GM12878 (cell line): ENCODE measurements at regions not wholly inside any gene's neighbourhood (a gene's known extent, or its start where the extent isn't known, plus 50 kb on each side); places are given as distances from the start of the nearest gene placed in this dataset.

Experiments
- ATAC-seq: fragments of 200-7000 bp; cut with Tn5 transposase; 3 replicates; pipeline ENCODE4 v1.9.1; 2020; ENCODE audit warnings: mild to moderate bottlenecking, moderate library complexity
- BruUV-seq: library from RNA; stranded (reverse); fragments of 400-500 nt; replicated peaks from 2 replicates; lab custom pipeline; 2021; lab: Mats Ljungman, UMichigan
- CTCF ChIA-PET: fragments of 300-600 bp; sonication (Branson Sonifier 250); formaldehyde crosslinking; extraction: SDS; loops from one replicate; lab custom pipeline; 2021; ENCODE audit warnings: inconsistent platforms; lab: Yijun Ruan, JAX
- POLR2A ChIA-PET: fragments of 350-600 bp; formaldehyde crosslinking; extraction: SDS; loops from one replicate; lab custom pipeline; 2021; ENCODE audit warnings: inconsistent platforms; lab: Charles Lee
- RAD21 ChIA-PET: fragments of 300-600 bp; sonication (Branson Sonifier 250); formaldehyde crosslinking; loops from one replicate; lab custom pipeline; 2023; ENCODE audit warnings: antibody characterized with exemption; ENCODE audit not compliant: unreplicated experiment; lab: Charles Lee
- SMC1A ChIA-PET: fragments of 300-600 bp; sonication (Branson Sonifier 250); formaldehyde crosslinking; loops from one replicate; lab custom pipeline; 2023; ENCODE audit not compliant: unreplicated experiment, uncharacterized antibody; lab: Charles Lee
- DNase-seq: peaks from one replicate; pipeline ENCODE4 v3.0.0-alpha.2; 2011; ENCODE audit warnings: low read depth, low spot score
- FAIRE-seq: peaks from 3 replicates; lab custom pipeline; 2011; peaks lifted over from hg19 to GRCh38; lab: Jason Lieb, UNC
- H2AFZ ChIP-seq: 2 replicates; pipeline ENCODE4 v1.6.0; 2011; ENCODE audit warnings: low read depth, low read length, control low read depth; ENCODE audit not compliant: control insufficient read depth
- H3K27ac ChIP-seq: 2 replicates; pipeline ENCODE4 v1.5.1; 2011; ENCODE audit warnings: control low read depth; ENCODE audit not compliant: control insufficient read depth, insufficient read depth
- H3K27me3 ChIP-seq, 2 experiments: replicated peaks in 1 of 2; 2 replicates each; pipeline versions ENCODE4 v1.6.0 to v1.6.1; 2011; ENCODE audit warnings: low read length in 1 of 2; ENCODE audit not compliant: control insufficient read depth in 2 of 2, insufficient read depth in 2 of 2
- H3K36me3 ChIP-seq, 2 experiments: 2 replicates each; pipeline ENCODE4 v1.5.1; 2011; ENCODE audit warnings: low read length in 1 of 2; ENCODE audit not compliant: control insufficient read depth in 2 of 2, insufficient read depth in 2 of 2
- H3K4me1 ChIP-seq: 2 replicates; pipeline ENCODE4 v1.6.1; 2011; ENCODE audit warnings: mild to moderate bottlenecking, low read length, moderate library complexity, mixed read lengths; ENCODE audit not compliant: control insufficient read depth, insufficient read depth
- H3K4me2 ChIP-seq: 2 replicates; pipeline ENCODE4 v1.6.0; 2011; ENCODE audit warnings: control low read depth; ENCODE audit not compliant: control insufficient read depth, insufficient read depth
- H3K4me3 ChIP-seq: fragments of 200-600 bp; sonication (generic); 2 replicates; pipeline ENCODE4 v1.5.1; 2016
- H3K79me2 ChIP-seq: 2 replicates; pipeline ENCODE4 v1.6.0; 2011; ENCODE audit warnings: low read length; ENCODE audit not compliant: control insufficient read depth, insufficient read depth
- H3K9ac ChIP-seq: 2 replicates; pipeline ENCODE4 v1.8.0; 2011; ENCODE audit warnings: low read length, control low read depth, mixed read lengths; ENCODE audit not compliant: control insufficient read depth, insufficient read depth
- H3K9me3 ChIP-seq: replicated peaks from 3 replicates; pipeline ENCODE4 v1.5.1; 2011; ENCODE audit warnings: mild to moderate bottlenecking, low read length; ENCODE audit not compliant: control insufficient read depth, insufficient read depth
- H4K20me1 ChIP-seq: 2 replicates; pipeline ENCODE4 v1.6.0; 2011; ENCODE audit not compliant: control insufficient read depth, insufficient read depth
- BMI1 ChIP-seq: fragments of 450-650 bp; IDR thresholded peaks from 2 replicates; pipeline ENCODE4 v1.6.1; 2016; ENCODE audit warnings: mild to moderate bottlenecking, moderate library complexity, borderline replicate concordance
- DPF2 ChIP-seq: fragments of 450-650 bp; IDR thresholded peaks from 2 replicates; pipeline ENCODE4 v1.6.1; 2017; ENCODE audit warnings: mild to moderate bottlenecking
- FOXK2 ChIP-seq: fragments of 450-650 bp; IDR thresholded peaks from 2 replicates; pipeline ENCODE4 v1.6.1; 2017; ENCODE audit warnings: mild to moderate bottlenecking, moderate library complexity
- MEF2B ChIP-seq: fragments of 450-650 bp; IDR thresholded peaks from 2 replicates; pipeline ENCODE4 v1.6.1; 2018; ENCODE audit warnings: mild to moderate bottlenecking, moderate library complexity; ENCODE audit not compliant: partially characterized antibody, poor library complexity, severe bottlenecking
- MTA3 ChIP-seq: IDR thresholded peaks from 2 replicates; pipeline ENCODE4 v1.6.1; 2012; ENCODE audit warnings: low read length, inconsistent platforms, borderline replicate concordance
- NR2C1 ChIP-seq: fragments of 450-650 bp; IDR thresholded peaks from 2 replicates; pipeline ENCODE4 v1.6.1; 2017; ENCODE audit warnings: antibody characterized with exemption, mild to moderate bottlenecking, moderate library complexity
- PKNOX1 ChIP-seq: fragments of 450-650 bp; IDR thresholded peaks from 2 replicates; pipeline ENCODE4 v1.6.1; 2016; ENCODE audit warnings: mild to moderate bottlenecking
- SP1 ChIP-seq: IDR thresholded peaks from one replicate; pipeline ENCODE4 v1.6.1; 2011; ENCODE audit warnings: low read depth, low read length
- WGBS: methylation state at CpG from one replicate; pipeline ENCODE4 v1.1.6; 2016; ENCODE audit warnings: low lambda C conversion rate; ENCODE audit not compliant: insufficient replicate concordance, insufficient coverage; ENCODE audit errors: missing lambda C conversion rate; 5-methylcytosine and 5-hydroxymethylcytosine counted together
- in situ Hi-C: fragments of 300-500 bp; cut with MboI; formaldehyde crosslinking; loops from 9 replicates; pipeline ENCODE4 v1.14.3; 2018; ENCODE audit warnings: mixed read lengths
- intact Hi-C: fragments of 100-400 bp; cut with micrococcal nuclease; formaldehyde crosslinking; loops from one replicate; pipeline ENCODE4 v1.14.2; 2022; ENCODE audit not compliant: unreplicated experiment
- TF ChIP-seq, protein P1 (sequence below): fragments of 150-350 bp; IDR thresholded peaks from 2 replicates; pipeline ENCODE4 v1.6.1; 2016; ENCODE audit warnings: low read depth, low read length

- TF ChIP-seq PKNOX1 (no peak), BMI1 (no peak), MTA3 (no peak), MEF2B (no peak), FOXK2 (no peak)
- TF ChIP-seq, protein P1, sequence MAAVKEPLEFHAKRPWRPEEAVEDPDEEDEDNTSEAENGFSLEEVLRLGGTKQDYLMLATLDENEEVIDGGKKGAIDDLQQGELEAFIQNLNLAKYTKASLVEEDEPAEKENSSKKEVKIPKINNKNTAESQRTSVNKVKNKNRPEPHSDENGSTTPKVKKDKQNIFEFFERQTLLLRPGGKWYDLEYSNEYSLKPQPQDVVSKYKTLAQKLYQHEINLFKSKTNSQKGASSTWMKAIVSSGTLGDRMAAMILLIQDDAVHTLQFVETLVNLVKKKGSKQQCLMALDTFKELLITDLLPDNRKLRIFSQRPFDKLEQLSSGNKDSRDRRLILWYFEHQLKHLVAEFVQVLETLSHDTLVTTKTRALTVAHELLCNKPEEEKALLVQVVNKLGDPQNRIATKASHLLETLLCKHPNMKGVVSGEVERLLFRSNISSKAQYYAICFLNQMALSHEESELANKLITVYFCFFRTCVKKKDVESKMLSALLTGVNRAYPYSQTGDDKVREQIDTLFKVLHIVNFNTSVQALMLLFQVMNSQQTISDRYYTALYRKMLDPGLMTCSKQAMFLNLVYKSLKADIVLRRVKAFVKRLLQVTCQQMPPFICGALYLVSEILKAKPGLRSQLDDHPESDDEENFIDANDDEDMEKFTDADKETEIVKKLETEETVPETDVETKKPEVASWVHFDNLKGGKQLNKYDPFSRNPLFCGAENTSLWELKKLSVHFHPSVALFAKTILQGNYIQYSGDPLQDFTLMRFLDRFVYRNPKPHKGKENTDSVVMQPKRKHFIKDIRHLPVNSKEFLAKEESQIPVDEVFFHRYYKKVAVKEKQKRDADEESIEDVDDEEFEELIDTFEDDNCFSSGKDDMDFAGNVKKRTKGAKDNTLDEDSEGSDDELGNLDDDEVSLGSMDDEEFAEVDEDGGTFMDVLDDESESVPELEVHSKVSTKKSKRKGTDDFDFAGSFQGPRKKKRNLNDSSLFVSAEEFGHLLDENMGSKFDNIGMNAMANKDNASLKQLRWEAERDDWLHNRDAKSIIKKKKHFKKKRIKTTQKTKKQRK, result no peak
These were observed 162.1 kb downstream of the GLUL start (continued) for GRCh38 chr1:182229451-182229850.

GRCh38 chr1:182227864-182228547, 163.6 kb downstream of the GLUL start:
- Histone ChIP-seq H4K20me1 (no peaks in the 10 kb centered on the region), H3K36me3 (no peaks in the 10 kb centered on the region), H2AFZ (no peak overlapping the region), H3K4me3 (no peak overlapping the region), H3K27me3 (no peaks in the 10 kb centered on the region), H3K9ac (no peak overlapping the region), H3K27ac (no peak overlapping the region), H3K79me2 (no peaks in the 10 kb centered on the region), H3K9me3 (no peaks in the 10 kb centered on the region), H3K4me2 (no peak overlapping the region), H3K4me1 (no peaks in the 10 kb centered on the region)
- WGBS, result 55% methylated on average over 4 of the region's 4 CpGs
- ATAC-seq (no peak), DNase-seq (no peak), FAIRE-seq (no peak)
- in situ Hi-C loops (no loop called here), intact Hi-C loops (no loop called here)
- ChIA-PET CTCF (no interaction called here), RAD21 (no interaction called here), POLR2A (no interaction called here), SMC1A (interaction anchor here (1.4 to 1.6 kb wide), 2 partner anchors 10 to 83 kb away, joined by 3 read pairs; no protein-coding TSS in a partner anchor)
- TF ChIP-seq NR2C1 (no peak), DPF2 (no peak), SP1 (no peak)
- no TSS peak for BruUV-seq
